ENCODE measurements at regions not wholly inside any gene's neighbourhood (a gene's known extent, or its start where the extent isn't known, plus 50 kb on each side); places are given as distances from the start of the nearest gene placed in this dataset.

DNA sequence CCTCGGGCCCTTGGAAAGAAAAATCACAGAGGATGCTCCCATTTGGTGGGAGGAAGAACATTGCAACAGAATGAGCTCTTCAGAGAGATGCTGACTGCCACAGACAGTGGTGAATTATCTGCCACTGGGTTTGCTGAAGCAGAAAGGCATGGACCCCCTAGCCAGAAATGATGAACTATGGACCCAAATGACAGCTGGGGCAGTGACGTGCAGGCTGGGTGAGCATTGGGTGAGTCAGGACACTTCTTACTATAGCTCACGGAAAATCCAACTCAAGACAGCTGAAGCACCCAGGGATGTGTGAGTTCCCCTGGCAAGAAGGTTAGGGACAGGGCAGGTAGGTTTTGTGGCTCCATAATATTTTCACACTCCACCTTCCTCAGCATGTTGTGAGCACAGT is 993.2 kb downstream of the BCL11B start:
- no peak for DNase-seq

DNA sequence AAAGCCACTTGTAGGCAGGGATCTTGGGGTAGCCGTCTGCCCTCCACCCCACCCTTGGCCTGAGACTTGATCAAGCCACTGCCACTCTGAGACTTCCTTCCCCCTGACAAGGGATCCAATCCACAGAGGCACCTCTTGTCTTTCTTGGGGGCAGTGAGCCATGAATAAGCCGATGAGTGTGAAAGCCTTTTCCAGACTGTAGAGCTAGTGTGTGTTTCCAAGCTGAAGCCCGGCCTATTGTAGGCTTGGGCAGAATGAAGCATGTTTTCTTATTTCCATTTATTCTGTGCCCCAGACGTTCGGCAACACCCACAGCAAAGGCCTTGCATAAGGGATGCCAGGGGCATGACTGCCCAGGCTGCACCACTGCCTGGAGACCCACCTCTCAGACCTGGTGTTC is 991.6 kb downstream of the BCL11B start:
- no peak for DNase-seq

GRCh38 chr14:98288825-98289224 is 983.2 kb downstream of the BCL11B start:
- no peak for DNase-seq

DNA sequence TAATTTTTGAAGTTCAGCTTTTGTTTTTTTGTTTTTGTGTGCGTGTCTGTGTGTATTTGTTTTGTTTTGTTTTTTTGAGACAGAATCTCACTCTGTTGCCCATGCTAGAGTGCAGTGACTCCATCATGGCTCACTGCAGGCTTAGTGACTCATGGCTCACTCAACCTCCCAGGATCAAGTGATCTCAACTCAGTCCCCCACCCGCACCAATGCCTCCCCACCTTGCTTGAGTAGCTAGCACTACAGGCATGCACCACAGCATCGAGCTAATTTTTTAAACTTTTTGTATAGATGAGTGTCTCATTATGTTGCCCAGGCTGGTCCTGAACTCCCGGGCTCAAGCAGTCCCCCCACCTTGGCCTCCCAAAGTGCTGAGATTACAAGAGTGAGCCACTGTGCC is 981.4 kb downstream of the BCL11B start:
- no peak for DNase-seq

DNA sequence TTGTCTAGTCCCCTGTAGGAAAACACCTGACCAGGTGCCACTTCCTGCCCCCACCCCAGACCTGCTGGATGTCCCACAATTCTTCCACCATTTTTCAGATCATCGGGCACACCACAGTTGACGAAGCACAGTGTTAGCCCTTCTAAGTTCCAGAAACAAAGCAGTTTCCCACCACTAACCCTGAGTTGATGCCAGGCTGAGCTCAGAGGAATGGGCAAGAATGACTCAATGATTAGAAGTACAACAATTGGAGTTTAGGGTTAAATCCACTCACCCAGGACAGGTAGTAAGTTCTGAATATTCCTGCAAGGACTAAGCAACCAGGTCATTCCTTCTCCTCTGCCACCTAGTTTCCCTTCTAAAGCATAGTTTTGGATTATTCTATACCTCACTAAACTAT is 979.8 kb downstream of the BCL11B start:
- DNase-seq, result no peak

GRCh38 chr14:98293576-98293975 is 978.4 kb downstream of the BCL11B start:
- no peak for DNase-seq

DNA sequence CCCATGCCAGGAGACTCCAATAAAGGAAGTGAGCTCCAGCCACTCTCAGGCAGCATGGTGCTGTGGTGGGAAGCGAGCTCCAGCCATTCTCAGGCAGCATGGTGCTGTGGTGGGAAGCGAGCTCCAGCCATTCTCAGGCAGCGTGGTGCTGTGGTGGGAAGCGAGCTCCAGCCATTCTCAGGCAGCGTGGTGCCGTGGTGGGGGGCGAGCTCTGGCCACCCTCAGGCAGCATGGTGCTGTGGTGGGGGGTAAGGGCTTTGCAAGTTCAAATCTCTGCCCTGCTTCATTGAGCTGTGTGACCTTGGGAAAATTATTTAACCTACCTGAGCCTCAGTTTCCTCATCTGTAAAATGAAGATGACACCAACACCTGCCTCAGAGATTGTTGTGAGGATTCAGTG is 975.1 kb downstream of the BCL11B start:
- DNase-seq, result no peak

- DNase-seq, result no peak
Observed at GRCh38 chr14:98297567-98297966, 974.4 kb downstream of the BCL11B start.

- DNase-seq, result no peak
Observed at GRCh38 chr14:98298481-98299244, 973.3 kb downstream of the BCL11B start.

GRCh38 chr14:98301681-98302080 is 970.3 kb downstream of the BCL11B start:
- no peak for DNase-seq

DNA sequence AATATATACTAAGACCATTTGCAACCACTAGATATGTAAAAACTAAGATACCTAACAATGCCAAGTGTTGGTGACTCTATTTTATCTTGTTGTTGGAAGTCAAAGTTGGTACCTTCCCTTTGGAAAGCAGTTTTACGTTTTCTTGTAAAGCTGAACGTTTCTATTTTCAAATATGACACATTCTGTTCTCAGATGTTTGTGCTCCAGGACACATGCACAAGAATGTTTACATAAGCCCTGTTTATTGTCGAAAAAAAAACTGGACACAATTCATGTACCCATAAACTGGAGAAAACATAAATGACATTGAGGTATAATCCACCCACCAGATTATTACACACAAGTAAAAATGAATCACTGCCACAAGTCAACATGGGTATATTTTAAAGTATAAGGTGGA is 967.4 kb downstream of the BCL11B start:
- no peak for DNase-seq

GRCh38 chr14:98309591-98309990 is 962.4 kb downstream of the BCL11B start:
- DNase-seq, result no peak

DNA sequence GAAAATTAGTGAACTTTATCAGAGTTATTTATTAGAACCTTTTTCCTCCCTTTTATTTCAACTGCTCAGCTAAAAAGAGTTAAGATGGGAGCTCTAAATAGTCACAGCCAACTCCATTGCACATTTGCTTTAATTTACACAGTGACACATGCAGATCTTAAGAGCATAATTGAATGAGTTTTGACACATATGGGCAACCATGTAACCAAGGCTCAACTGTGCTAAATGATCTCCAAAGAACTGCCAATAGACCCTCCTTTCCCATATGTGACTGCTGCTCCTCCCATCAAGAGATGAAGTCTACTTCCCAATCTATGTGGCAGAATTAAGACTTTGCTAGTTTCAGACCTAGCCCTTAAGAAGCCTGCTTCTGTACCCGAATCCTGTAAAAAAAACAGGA is 960.0 kb downstream of the BCL11B start:
- DNase-seq, result no peak

DNA sequence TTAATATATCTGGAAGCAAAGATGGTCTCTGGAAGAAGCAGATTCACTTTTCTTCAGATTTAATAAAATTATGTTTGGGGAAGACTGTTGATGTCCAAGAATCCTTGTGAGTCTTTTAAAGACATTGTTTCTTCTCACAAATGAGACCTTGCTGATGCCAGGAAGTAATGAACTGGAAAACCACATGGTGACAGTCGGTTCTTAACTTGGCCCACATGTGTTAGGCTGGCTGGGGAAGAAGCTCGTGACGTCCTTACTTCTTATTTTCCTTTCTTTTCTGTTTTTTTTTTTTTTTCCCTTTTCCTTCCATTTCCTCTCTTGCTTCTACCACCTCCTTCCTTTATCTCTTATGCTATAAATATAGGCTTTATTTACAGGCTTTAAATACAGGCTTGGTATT is 950.2 kb downstream of the BCL11B start:
- DNase-seq, result no peak

GRCh38 chr14:98323836-98324235 is 948.2 kb downstream of the BCL11B start:
- no peak for DNase-seq

GRCh38 chr14:98325761-98326160 is 946.2 kb downstream of the BCL11B start:
- no peak for DNase-seq

- no peak for DNase-seq
Observed at GRCh38 chr14:98328496-98328895, 943.5 kb downstream of the BCL11B start.

DNA sequence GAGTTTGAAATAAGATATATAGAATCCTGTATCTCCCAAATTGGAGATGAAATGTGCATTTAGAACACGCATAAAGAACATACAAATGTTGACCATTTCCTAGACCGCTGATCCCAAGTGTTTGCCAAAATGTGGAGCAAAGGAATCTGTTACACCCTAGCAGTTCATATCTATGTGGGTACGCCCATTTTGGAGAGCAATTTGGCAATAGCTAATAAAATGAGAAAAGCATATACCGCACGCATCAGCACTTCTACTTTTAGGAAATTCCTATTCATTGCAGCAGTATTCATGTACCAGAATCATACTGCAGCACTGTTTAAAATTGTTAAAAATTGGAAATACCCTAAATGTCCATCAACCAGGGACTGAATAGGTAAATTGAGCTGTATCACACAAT is 937.8 kb downstream of the BCL11B start:
- no peak for DNase-seq

DNA sequence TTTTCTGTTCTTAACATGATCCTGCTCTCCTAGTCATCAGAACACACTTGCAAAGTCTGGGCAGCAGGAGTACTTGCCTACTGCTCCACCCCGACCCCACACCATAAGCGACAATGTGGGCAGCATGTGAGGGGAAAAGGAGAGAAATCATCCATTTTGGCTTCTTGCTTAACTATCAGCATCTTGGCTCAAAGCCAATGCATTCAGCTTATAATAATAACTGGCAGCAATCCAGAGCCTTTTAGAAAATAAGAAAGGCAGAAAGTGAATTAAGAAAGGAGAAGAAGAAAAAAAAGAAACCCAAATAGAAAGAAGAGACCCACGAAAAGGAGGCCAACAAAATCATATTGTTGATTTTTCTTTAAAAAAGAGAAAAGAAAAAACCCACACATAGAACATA is 930.8 kb downstream of the BCL11B start:
- no peak for DNase-seq

DNA sequence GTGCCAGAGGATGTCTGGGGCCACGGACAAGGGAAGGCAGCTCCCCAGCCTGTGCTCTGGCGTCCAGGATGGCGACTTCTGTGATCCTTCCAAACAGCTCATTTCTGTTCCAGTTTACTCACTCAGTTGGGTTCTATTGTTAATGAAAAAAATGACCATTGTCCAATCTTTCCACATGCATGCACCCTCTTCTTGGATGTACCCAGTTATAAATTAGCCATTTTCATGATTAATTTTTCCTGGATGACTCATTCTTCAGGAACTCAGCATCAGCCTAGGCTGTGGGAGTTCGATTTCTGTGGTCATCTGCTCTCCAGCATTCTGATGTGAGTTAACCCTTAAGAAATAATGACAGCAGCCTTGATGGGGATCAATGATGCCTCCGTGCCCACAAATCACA is 926.8 kb downstream of the BCL11B start:
- no peak for DNase-seq

- no peak for DNase-seq
Observed at GRCh38 chr14:98347686-98348085, 924.3 kb downstream of the BCL11B start.

DNA sequence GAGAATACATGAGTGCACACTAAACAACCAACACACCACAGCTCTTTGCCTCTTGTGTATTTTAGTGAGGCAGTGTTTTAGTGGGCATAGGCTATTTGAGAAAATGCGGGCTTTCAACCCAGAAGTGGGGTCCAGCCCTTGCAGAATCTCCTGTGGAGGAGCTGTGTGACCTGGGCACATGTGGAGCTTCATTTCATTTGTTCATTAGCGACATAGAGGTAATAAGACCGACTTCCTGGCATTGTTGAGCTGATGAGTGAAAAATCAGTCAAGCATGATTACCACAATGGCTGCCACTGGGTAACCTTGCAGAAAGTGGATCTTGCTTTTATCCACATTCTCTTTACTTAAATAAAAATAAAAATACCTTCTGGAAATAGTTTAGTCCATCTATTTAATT is 923.5 kb downstream of the BCL11B start:
- DNase-seq, result no peak

DNA sequence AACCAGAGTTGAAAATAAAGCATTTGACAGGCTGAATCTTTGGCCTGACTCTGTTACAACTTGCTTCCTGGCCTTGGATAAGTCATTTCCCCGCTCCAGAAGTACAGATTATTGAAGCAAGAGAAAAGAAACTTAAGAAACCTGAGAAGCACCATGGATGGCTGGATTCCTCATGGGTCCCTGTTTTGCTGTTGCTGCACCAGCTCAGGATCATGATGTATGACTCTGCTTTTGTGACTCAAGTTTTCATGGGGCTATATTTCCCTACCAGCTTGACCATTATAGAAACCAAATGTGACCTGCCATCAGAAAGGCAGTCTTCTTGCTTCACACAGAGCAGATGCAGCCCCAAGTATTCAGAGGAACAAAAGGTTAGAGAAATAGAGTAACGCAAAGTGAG is 921.8 kb downstream of the BCL11B start:
- DNase-seq, result no peak

DNA sequence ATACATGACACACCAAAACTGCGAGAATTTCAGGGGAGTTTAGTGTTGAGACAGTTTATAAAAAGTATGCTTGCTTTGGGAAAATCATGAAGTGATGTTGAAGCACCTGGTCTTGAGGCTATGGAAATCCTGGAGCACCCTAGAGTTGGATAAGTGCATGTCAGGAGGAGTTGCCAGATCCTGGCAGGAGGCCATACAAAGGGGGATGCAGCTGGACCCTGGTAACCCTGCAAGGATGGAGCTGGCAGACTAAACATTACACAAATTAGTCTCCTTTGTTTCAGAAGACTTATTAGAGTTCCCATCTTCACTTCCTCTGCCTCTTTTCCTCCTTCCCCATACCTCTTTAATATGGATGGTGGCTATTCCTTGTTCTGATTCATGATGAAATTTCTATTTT is 907.0 kb downstream of the BCL11B start:
- DNase-seq, result no peak

GRCh38 chr14:98366429-98366828 is 905.6 kb downstream of the BCL11B start:
- DNase-seq, result no peak

GRCh38 chr14:98368221-98368620 is 903.8 kb downstream of the BCL11B start:
- DNase-seq, result no peak

Data from stimulated activated naive CD4-positive, alpha-beta T cell treated with Interleukin-2 at 50 U/mL for 16 hours (primary cell).